Posterior cingulate gyrus (tissue), 11 donors: ENCODE measurements at regions not wholly inside any gene's neighbourhood (a gene's known extent, or its start where the extent isn't known, plus 50 kb on each side); places are given as distances from the start of the nearest gene placed in this dataset.

ENCODE experiments used
- DNase-seq, 10 donors: peaks; one replicate each; pipeline versions ENCODE4 v3.0.0 to v3.0.0-alpha.2; 2020 to 2021; ENCODE audit warnings: mixed read lengths in 3 of 10
- intact Hi-C: fragments of 100-400 bp; cut with DNase I; formaldehyde crosslinking; loops from one replicate; pipeline ENCODE4 v1.15.1; 2023

DNA sequence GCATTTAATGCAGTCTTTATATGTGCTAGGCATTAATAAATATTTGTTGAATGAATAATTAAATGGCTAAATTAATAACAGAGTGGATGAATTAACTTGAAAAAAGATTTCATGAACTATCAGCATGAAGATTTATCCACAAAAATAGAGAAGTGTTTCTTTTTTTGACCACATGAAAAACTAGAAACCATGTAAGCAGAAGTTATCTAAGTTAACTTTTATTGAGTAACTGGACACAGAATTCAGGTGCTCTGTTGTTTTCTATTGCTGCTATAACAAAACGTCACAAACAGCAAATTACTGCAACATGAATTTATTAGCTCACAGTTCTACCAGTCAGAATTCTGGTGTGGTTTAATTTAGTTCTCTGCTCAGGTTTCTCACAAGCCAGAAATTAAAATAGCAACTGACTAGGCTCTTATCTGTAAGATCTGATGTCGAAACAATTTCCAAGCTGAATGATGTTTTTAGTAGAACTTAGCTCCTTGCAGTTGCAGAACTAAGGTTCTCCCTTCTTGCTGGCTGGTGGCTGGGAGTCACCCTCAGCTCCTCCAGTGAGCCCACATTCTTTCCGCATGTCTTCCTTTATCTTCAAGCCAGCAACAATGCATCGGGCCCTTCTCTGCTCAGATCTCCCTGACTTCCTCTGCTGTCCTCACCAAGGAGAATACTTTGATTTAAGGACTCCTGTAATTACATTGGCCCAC lies 810.2 kb upstream of the ALCAM start:
- intact Hi-C loops: no loop called here
- DNase-seq: no peak

DNA sequence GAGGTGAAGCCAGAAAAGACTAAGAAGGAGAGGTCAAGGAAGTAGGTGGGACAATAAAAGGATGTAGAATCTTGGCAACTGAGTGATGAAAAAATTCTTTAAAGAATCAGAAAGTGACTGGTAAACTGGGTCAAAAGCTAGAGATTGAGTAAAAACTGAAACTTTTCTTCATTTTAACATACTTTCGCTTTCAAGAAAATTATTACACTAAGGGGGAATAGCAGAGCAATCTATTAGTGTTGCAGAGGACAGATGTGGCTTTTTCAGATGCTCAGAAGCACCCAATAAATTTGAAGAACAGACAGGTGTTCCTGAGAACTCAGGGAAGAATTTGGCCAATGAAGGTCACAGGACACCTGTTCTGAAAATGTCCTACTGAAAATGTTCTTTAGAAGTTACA lies 805.4 kb upstream of the ALCAM start:
- no peak for DNase-seq
- intact Hi-C loops: loop anchor here (10.0 kb wide), 1 partner anchor 803 kb away; the partner anchor contains the start of gene ALCAM

DNA sequence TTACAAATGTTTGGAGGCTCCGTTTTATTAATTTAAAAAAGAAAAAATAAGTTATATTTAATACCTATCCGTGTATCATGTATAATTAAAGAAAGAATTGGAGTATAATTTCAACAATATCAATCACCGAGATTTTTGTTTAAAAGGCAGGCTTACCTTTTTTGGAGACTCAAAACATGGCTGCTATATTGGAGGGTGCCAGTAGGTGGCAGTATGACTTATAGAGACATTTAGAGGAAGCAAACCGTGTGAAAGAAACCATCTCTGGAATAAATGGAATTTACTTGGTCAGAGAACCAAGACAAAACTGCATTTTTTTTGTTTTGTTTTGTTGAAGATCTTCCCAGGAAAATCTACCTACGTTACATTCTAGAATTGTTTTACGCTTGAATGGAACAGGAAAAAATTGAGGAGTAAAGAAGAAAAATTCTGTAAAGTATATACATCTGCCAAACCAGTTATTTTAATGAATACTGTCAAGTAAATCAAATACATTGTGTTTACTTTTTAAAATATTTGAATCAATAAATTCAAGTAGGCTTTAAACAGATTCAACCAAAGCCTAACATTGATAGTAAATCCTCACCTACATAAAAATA lies 802.6 kb upstream of the ALCAM start:
- intact Hi-C loops: loop anchor here (10.0 kb wide), 1 partner anchor 801 kb away; the partner anchor contains the start of gene ALCAM
- peak in 4 of 10 donors; percentile 6 to 54 (median 32) for DNase-seq

DNA sequence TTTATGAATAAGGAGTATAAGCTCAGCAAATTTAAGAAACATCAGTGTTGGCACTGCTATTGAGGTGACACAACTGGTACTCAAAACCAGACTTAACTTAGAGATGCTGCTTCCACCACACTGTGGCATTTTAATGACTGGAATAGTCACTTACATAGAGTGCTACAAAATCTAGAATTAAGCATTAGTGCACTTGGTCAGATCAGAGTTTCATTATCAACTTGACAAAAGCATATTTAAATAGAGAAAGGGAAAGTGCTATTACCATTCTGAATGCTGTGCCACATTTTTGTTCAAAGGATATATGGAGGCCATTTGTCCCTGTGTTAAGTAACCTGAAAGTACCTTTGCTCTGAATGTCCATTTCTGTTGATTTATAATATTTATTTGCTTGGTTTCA lies 800.7 kb upstream of the ALCAM start:
- no peak for DNase-seq
- intact Hi-C loops: loop anchor here (10.0 kb wide), 1 partner anchor 799 kb away; the partner anchor contains the start of gene ALCAM

DNA sequence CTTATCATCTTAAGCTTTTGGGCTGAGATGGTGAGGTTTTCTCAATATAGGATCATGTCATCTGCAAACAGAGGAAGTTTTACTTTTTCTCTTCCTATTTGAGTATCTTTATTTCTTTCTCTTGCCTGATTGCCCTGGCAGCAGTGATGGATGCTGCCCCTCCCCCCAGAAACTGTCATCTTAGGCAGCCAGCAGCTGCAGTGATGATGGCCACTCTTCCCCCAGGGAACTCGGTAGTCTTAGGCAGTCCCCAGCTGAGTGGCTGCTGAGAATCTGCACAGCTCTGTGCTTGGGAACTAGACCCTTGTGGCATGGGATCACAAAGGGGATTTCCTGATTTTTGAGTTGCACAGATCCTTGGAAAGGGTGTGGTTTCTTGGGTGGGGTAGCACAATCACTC lies 791.1 kb upstream of the ALCAM start:
- DNase-seq: no peak
- intact Hi-C loops: no loop called here

DNA sequence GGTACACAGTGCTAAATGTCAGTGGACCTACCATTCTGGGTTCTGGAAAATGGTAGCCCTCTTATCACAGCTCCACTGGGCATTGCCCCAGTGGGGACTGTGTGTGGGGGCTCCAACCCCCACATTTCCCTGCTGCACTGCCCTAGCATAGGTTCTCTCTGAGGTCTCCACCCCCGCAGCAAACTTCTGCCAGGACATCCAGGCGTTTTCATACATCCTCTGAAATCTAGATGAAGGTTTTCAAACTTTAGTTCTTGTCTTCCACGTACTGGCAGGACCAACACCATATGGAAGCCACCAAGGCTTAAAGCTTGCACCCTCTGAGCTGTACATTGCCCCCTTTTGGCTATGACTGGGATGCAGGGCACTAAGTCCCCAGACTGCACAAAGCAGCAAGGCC lies 788.2 kb upstream of the ALCAM start:
- intact Hi-C loops: no loop called here
- DNase-seq: no peak

DNA sequence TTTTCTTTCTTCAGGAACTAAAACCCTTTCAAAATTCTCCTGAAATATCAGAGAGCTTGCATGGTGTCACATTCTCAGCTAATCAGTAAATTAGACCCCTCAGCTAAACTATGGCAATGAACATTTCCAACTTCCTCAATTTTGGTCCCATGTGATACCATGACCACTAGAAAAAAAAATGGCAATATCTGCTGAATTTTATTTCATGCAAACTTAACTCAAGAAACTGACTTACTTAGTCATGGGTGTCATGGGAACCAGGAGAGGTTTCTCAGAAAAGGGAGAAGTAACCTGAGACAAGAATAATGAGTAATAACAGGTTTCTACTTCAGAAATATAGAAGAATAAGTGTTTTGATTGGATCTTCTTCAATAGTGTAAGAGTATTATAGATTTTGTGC lies 784.6 kb upstream of the ALCAM start:
- DNase-seq: no peak
- intact Hi-C loops: no loop called here

DNA sequence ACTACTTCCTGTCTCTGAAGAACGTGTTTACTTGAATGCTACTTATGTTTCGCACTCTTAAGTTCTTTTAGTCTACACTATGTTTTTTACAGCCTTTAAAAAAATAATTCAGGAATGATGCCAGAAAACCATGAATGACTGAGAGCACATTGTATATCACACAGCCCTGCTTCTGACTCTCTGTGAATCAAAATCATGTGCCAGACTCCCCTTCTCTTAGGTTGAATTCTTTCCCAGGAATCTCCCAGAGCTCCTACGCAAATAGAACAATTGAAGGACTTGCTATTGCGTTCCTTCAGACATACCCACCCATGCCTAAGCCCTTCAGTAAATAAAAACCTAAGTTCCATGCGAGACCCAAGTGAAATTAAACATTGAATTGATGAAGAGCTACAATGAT lies 782.0 kb upstream of the ALCAM start:
- DNase-seq: no peak
- intact Hi-C loops: no loop called here

DNA sequence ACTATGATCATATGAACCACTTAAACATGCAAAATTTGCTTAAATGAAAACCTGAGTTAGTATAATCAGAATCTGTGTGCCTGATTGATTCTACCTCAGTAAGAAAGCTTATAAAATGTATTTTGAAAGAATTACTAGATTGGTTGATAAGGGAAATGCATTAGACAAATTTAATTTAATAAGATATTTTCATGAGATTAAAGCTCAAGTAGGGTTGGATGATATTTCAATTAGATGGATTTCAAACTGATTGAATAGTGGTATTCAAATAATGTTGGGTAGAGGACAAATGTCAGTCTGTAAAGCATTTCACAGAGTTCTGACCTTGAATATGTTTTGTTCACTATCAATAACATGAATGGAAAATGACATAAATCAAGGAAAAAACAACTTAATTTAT lies 780.4 kb upstream of the ALCAM start:
- intact Hi-C loops: no loop called here
- DNase-seq: no peak

DNA sequence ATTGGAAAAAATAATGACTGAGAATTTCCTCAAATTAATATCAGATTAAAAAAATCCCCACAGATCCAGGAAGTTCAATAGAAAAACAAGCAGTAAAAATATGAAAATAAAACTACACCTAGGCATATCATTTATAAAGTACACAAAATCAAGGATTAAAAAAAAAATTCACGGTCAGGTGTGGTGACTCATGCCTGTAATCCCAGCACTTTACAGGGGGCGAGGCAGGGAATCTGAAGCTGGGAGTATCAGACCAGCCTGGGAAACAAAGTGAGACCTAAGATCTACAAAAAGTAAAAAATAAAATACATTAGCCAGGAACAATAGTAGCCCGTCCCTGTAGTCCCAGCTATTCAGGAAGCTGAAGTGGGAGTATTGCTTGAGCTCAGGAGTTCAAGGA lies 778.3 kb upstream of the ALCAM start:
- intact Hi-C loops: no loop called here
- no peak for DNase-seq

DNA sequence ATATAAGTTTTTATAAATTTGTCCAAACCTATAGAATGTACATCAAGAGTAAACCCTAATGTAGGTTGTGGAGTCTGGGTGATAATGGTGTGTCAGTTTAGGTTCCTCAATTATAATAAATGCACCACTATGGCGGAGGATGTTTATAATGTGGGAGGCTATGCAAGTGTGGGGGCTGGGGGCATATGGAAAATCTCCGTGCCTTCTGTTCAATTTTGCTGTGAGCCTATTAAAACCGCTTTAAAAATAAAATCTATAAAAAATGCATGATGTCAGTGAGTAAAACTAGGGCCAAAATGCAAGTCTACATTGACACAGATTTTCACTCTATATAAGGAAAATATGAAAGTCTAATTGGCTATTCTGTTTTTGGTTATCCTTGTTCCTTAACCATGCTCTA lies 774.9 kb upstream of the ALCAM start:
- DNase-seq: no peak

DNA sequence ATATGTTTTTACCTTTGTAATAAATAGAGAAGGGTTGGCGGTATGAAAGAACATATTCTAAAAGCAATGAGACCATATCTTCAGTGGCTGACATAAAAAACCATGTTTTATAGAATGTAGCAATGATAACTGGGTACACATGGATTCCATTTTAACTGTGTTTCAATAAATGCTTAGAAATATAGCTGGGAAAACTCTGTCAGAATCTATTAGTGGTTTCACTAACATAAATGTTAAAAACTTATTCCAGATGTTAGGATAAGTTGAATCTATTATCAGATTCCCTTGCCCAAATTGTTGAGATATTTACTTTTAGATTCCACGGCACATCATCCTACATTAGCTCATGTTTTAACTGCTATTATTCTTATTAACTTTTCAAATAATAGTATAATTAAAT lies 772.2 kb upstream of the ALCAM start:
- no peak for DNase-seq
- intact Hi-C loops: no loop called here

More for the DNA sequence above, 774.9 kb upstream of the ALCAM start:
- intact Hi-C loops: no loop called here

DNA sequence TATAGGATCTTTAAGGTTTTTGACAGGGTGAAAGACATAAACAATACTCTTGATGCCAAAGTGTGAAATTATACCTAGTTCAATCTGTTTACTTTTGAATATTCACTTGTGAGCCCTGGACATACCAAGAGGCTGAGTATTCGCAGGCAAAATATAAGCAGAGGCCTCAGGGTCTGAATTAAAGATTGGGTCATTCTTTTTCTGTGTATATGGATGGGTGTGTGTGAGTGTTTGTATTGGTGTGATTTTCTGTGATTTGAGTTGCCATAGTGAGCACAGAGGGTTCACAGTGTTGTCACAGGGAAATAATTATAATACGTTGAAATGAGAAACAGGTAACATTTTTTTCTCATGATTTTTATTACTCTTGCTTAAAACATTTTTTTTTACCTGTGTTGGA lies 770.7 kb upstream of the ALCAM start:
- intact Hi-C loops: loop anchor here (2.0 kb wide), 1 partner anchor 771 kb away; the partner anchor contains the start of gene ALCAM
- no peak for DNase-seq

DNA sequence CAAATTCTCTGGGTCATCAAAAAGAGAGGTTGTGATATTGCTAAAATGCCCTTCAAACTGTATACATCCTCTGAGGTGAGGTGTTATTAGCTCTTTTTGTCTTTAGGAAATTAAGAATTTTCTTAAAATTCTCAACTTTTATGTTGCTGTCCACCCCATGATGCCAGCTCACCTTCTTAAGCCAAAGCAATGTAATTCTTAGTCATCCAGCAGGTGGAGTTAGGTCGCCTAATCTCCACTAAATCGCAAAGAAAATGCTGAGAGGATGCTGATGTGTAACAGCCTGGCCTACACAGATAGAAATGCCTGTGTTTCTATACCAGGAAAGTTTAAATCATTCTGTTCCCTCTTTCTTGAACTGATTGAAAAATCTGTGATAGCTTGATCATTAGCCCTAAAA lies 770.2 kb upstream of the ALCAM start:
- intact Hi-C loops: loop anchor here (2.0 kb wide), 1 partner anchor 770 kb away; the partner anchor contains the start of gene ALCAM

DNA sequence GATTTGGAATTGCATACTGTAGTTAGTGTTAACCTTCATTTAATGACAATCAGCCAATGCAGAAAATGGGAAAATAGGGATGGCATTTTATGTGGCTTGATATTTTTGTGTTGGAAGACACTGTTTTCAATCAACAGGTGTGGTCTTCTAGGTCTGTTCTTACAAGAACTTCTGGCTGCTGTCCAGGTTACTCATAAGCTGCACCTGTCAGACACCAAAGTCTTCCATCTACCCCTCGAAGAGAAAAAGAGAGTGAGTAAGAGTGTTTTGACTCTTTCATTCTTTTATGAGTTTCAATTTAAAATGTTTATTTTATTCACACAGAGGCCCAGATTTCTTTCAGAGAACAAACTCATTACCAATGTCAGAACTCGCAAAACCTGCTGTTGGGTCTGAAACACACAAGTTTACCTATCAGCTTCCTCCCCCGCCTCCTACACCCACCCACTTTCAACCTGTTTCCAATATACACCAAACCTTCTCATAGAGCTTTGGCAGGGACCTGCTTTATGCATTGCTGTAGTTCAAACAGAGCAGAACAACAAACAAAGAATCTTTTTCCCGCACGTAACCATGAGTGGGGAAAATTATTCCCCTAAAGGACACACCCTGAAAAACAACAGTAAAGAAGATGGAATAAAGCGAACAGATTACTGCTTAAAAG lies 767.7 kb upstream of the ALCAM start:
- intact Hi-C loops: no loop called here
- no peak for DNase-seq

More for the DNA sequence above, 770.2 kb upstream of the ALCAM start:
- DNase-seq: no peak

DNA sequence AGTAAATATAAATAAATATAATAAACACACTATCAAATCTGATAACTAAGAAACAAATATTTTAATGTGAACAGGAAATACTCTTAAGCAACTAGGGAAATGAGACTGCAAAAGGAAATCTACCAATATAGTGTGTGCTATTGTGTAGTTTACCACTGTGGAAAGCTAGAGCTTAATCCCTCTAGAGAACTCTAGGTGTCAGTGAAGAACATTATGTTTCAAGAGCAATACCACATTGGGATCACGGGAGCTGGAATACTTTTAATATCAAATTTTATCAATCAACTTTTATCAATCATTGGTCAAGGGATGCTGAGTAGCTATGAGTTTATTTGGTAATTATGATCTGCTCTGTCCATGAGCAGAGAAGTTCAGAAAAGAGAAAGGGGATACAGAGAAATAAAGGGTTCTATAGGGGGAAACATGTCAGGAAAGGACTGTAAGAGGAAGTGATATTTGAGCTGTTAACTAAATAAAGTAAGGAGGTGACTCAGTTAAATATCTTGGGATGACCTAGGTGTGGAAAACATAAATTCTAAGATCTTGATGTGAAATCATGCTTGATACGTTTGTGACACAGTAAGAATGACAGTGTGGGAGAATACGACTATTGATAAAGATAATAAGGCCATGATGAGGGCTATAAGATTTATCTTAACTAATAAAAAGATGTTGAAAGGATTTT lies 762.2 kb upstream of the ALCAM start:
- DNase-seq: no peak
- intact Hi-C loops: no loop called here

DNA sequence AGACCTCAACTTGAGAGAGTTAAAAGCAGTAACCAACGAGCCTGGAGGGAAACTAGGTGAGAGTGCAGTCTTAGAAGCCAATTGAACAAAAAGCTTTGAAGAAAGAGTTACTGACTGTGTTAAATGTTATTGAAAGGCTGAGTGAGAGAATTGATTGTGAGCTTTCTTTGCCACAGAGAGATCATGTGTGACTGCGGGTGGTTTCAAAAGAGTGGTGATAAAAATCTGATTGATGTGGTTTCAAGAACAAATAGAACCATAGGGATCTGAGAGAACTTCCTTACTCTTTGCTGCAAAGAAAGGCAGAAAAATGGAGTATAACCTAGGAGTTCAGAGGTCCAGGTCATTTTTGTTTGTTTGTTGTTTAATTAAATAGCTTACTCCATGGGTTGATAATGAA lies 759.9 kb upstream of the ALCAM start:
- intact Hi-C loops: no loop called here
- no peak for DNase-seq

DNA sequence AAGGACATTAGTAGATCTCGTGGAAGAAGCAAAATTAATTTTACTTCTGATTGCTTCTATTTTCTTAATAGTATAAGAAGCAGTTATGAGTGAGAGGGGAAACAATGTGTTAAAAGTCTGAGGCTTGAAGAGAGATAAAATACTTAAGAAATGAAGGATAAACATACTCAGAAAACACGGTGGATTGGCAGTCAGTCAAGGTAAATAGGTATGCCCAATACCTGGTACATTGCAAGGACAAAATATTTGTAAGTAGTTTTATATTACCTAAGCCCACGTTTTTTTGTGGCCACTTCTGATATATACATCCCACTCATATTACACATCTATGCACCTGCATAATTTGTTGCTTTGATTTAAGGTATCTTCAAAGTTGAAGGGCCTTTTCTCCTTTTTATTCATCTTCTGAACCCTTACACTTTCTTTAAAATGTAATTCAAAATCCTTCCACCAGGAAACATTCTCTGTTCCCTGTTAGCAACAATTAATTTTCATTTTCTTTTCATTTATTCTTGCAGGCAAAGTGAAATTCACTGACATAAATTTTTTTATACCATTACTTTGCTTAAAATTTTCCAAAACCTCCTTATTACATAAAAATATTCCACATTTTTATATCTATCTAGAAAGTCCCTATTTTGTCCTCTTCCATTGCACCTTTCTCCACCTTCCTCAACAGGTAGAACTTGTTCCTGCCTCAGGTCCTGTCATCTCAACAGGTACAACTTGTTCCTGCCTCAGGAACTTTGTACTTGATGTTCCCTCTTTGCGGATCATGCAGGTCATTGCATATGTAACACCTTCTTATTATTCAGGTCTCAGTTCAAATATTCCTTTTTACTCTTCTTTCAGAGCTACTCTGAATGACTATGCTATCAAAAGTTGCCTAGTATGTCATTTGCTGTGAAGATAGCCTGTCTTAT lies 755.7 kb upstream of the ALCAM start:
- no peak for DNase-seq
- intact Hi-C loops: no loop called here

DNA sequence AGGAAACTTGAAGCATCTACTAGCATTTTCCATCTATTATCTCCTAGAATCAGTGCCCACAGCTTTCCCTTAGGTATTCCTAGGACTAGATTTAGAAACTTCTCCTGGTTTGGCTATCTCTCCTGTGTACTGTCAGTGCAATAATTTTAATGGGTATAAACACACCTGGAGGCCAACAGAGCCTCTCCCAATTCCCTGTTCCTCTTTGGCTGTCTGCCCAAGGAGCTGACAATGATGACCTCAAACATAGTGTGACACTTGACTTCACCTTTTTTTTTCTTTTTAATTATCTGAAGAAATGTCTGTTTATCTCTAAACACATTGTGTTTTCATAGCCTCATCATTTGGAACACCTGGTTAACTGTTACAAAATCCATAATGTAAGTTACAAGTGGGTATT lies 754.5 kb upstream of the ALCAM start:
- DNase-seq: no peak
- intact Hi-C loops: no loop called here

DNA sequence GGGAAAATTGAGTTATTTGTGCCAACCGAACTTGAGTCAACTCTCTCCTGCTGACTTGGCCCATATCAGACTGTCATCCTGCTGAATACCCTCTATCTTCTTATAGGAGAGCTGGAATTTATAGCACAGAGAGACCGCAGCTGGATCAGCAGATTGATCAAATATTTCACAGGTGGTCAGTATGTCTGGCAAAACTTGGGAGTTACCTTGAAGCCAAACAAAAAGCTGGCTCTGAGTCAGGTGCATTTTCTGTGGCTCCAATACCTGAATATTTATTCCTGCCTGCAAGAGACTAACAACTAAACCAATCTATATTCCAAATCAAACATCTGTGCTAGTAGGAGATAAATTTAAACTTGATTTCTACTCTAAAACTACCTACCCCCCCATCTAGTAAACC lies 752.1 kb upstream of the ALCAM start:
- DNase-seq: no peak
- intact Hi-C loops: no loop called here
